CD14-positive monocyte (primary cell): ENCODE measurements at regions not wholly inside any gene's neighbourhood (a gene's known extent, or its start where the extent isn't known, plus 50 kb on each side); places are given as distances from the start of the nearest gene placed in this dataset.

Experiments
- DNase-seq, 3 donors: peaks; one replicate each; pipeline ENCODE4 v3.0.0-alpha.2; 2011 to 2022
- H2AFZ ChIP-seq: 2 replicates; pipeline ENCODE4 v1.6.0; 2012; ENCODE audit warnings: mild to moderate bottlenecking, low read depth, low read length, inconsistent platforms; ENCODE audit not compliant: insufficient read depth, poor library complexity, severe bottlenecking
- H3K27ac ChIP-seq, 2 donors: 1 replicate in 1 of 2; 2 replicates in 1 of 2; pipeline ENCODE4 v1.5.1; 2012 to 2013; ENCODE audit warnings: low read length in 2 of 2, control low read depth in 1 of 2, inconsistent platforms in 1 of 2, low read depth in 1 of 2, mild to moderate bottlenecking in 1 of 2
- H3K27me3 ChIP-seq, 2 donors: one replicate each; pipeline versions ENCODE4 v1.6.0 to v1.6.1; 2011 to 2013; ENCODE audit warnings: low read length in 2 of 2; ENCODE audit not compliant: control insufficient read depth in 2 of 2, insufficient read depth in 2 of 2
- H3K36me3 ChIP-seq, 2 donors: replicated peaks in 1 of 2; 1 replicate in 1 of 2; 2 replicates in 1 of 2; pipeline versions ENCODE4 v1.5.1 to v1.6.1; 2012 to 2013; ENCODE audit warnings: low read length in 2 of 2, control low read depth in 1 of 2, inconsistent platforms in 1 of 2, mild to moderate bottlenecking in 1 of 2; ENCODE audit not compliant: insufficient read depth in 2 of 2, control insufficient read depth in 1 of 2
- H3K4me1 ChIP-seq, 2 donors: 1 replicate in 1 of 2; 2 replicates in 1 of 2; pipeline versions ENCODE4 v1.5.1 to v1.6.1; 2012 to 2013; ENCODE audit warnings: low read length in 2 of 2, control low read depth in 1 of 2, inconsistent platforms in 1 of 2, mild to moderate bottlenecking in 1 of 2, moderate library complexity in 1 of 2; ENCODE audit not compliant: insufficient read depth in 2 of 2, control insufficient read depth in 1 of 2
- H3K4me2 ChIP-seq: replicated peaks from 2 replicates; pipeline ENCODE3; 2012; ENCODE audit warnings: low read length, moderate library complexity, mild to moderate bottlenecking; ENCODE audit not compliant: poor library complexity, severe bottlenecking; ENCODE audit errors: extremely low read depth
- H3K4me3 ChIP-seq, 3 experiments: fragments of 200-600 bp in 1 of 3; sonication (generic) in 1 of 3; replicated peaks in 1 of 3; 1 replicate in 2 of 3; 2 replicates in 1 of 3; pipeline ENCODE4 v1.5.1; 2011 to 2013; ENCODE audit warnings: low read length in 3 of 3, mild to moderate bottlenecking in 3 of 3, control low read depth in 2 of 3, low read depth in 2 of 3, inconsistent platforms in 1 of 3, moderate library complexity in 1 of 3
- H3K79me2 ChIP-seq: 2 replicates; pipeline ENCODE4 v1.6.0; 2012; ENCODE audit warnings: mild to moderate bottlenecking, control low read depth, inconsistent platforms, low read length, moderate library complexity; ENCODE audit not compliant: insufficient read depth
- H3K9ac ChIP-seq: 2 replicates; pipeline ENCODE4 v1.6.0; 2017; ENCODE audit warnings: low read length, mild to moderate bottlenecking; ENCODE audit not compliant: insufficient read depth, poor library complexity, severe bottlenecking
- H3K9me3 ChIP-seq, 2 donors: replicated peaks in 1 of 2; 1 replicate in 1 of 2; 2 replicates in 1 of 2; pipeline versions ENCODE4 v1.5.1 to v1.6.1; 2012 to 2013; ENCODE audit warnings: low read length in 2 of 2, control low read depth in 1 of 2; ENCODE audit not compliant: control insufficient read depth in 1 of 2, insufficient read depth in 1 of 2
- H4K20me1 ChIP-seq: 2 replicates; pipeline ENCODE4 v1.6.0; 2012; ENCODE audit warnings: mild to moderate bottlenecking, low read length, control low read depth, moderate library complexity; ENCODE audit not compliant: insufficient read depth
- H3K27ac Mint-ChIP-seq, 7 donors: one replicate each; pipeline ENCODE4 v1.8.0; 2020; ENCODE audit warnings: mild to moderate bottlenecking in 7 of 7, mixed read lengths in 7 of 7, moderate library complexity in 6 of 7, inconsistent platforms in 2 of 7
- H3K27me3 Mint-ChIP-seq, 3 donors: one replicate each; pipeline ENCODE4 v1.8.0; 2021 to 2022; ENCODE audit warnings: low read depth in 3 of 3, mild to moderate bottlenecking in 3 of 3, mixed read lengths in 3 of 3, moderate library complexity in 3 of 3, inconsistent platforms in 1 of 3
- H3K36me3 Mint-ChIP-seq, 2 donors: one replicate each; pipeline ENCODE4 v1.8.0; 2020; ENCODE audit warnings: mixed read lengths in 2 of 2, inconsistent platforms in 1 of 2, mild to moderate bottlenecking in 1 of 2
- H3K4me1 Mint-ChIP-seq: one replicate; pipeline ENCODE4 v1.8.0; 2020; ENCODE audit warnings: mild to moderate bottlenecking, mixed read lengths
- H3K4me3 Mint-ChIP-seq, 2 donors: one replicate each; pipeline ENCODE4 v1.8.0; 2020; ENCODE audit warnings: mild to moderate bottlenecking in 2 of 2, mixed read lengths in 2 of 2, moderate library complexity in 1 of 2
- H3K9me3 Mint-ChIP-seq, 7 donors: one replicate each; pipeline ENCODE4 v1.8.0; 2020 to 2022; ENCODE audit warnings: mixed read lengths in 7 of 7, mild to moderate bottlenecking in 6 of 7, moderate library complexity in 6 of 7, inconsistent platforms in 2 of 7
- CTCF ChIP-seq: fragments of 200-600 bp; IDR thresholded peaks from one replicate; pipeline ENCODE4 v1.8.0; 2022; ENCODE audit warnings: antibody characterized with exemption, mild to moderate bottlenecking
- WGBS: methylation state at CpG from one replicate; pipeline ENCODE4 v1.1.5; 2013; ENCODE audit warnings: missing lambda C conversion rate; ENCODE audit not compliant: insufficient coverage; 5-methylcytosine and 5-hydroxymethylcytosine counted together
- intact Hi-C, 2 donors: fragments of 100-400 bp; cut with micrococcal nuclease; formaldehyde crosslinking; loops; one replicate each; pipeline versions ENCODE4 v1.15.0 to v1.15.1; 2023

GRCh38 chr10:130358981-130359650 lies 222.9 kb downstream of the GLRX3 start:
- Histone ChIP-seq H3K36me3 (no peaks in the 10 kb centered on the region), H3K4me3 (no peak overlapping the region), H3K4me2 (no peak overlapping the region), H4K20me1 (no peaks in the 10 kb centered on the region), H2AFZ (no peak overlapping the region), H3K27ac (no peak overlapping the region), H3K9me3 (no peaks in the 10 kb centered on the region), H3K9ac (no peak overlapping the region), H3K27me3 (no peaks in the 10 kb centered on the region), H3K79me2 (no peaks in the 10 kb centered on the region), H3K4me1 (no peaks in the 10 kb centered on the region)
- no peak overlapping the region for H3K4me3 Mint-ChIP-seq
- H3K27me3 Mint-ChIP-seq: peaks cover 0 to 8% (median 0%) of the 10 kb centered on the region in 3 donors
- no peak for DNase-seq
- peaks cover 0 to 6% (median 0%) of the 10 kb centered on the region in 7 donors for H3K9me3 Mint-ChIP-seq
- 85% methylated on average over 14 of the region's 23 CpGs for WGBS
- H3K27ac Mint-ChIP-seq: no peak overlapping the region
- no peak for TF ChIP-seq CTCF
- intact Hi-C loops: no loop called here
- H3K36me3 Mint-ChIP-seq: no peaks in the 10 kb centered on the region
- H3K4me1 Mint-ChIP-seq: no peaks in the 10 kb centered on the region

- H3K27me3 Mint-ChIP-seq: peaks cover 0 to 5% (median 1%) of the 10 kb centered on the region in 3 donors
- Histone ChIP-seq H3K27me3 (no peaks in the 10 kb centered on the region), H3K9me3 (no peaks in the 10 kb centered on the region), H3K36me3 (no peaks in the 10 kb centered on the region), H4K20me1 (no peaks in the 10 kb centered on the region), H3K4me2 (no peak overlapping the region), H3K9ac (no peak overlapping the region), H3K79me2 (no peaks in the 10 kb centered on the region), H3K4me1 (no peaks in the 10 kb centered on the region), H2AFZ (no peak overlapping the region), H3K27ac (no peak overlapping the region), H3K4me3 (no peak overlapping the region)
- no peaks in the 10 kb centered on the region for H3K4me1 Mint-ChIP-seq
- intact Hi-C loops: no loop called here
- WGBS: 96% methylated on average over 9 of the region's 12 CpGs
- H3K9me3 Mint-ChIP-seq: peaks cover 0 to 6% (median 0%) of the 10 kb centered on the region in 7 donors
- no peak overlapping the region for H3K27ac Mint-ChIP-seq
- no peak overlapping the region for H3K4me3 Mint-ChIP-seq
- no peaks in the 10 kb centered on the region for H3K36me3 Mint-ChIP-seq
- TF ChIP-seq CTCF: no peak
- no peak for DNase-seq
Observed at GRCh38 chr10:130359711-130360110, 223.5 kb downstream of the GLRX3 start.
